Tibial nerve (tissue), 4 donors: ENCODE measurements at regions not wholly inside any gene's neighbourhood (a gene's known extent, or its start where the extent isn't known, plus 50 kb on each side); places are given as distances from the start of the nearest gene placed in this dataset.

Source experiments
- CTCF ChIP-seq, 5 experiments: fragments of 200-600 bp in 3 of 5; fragments of 450-650 bp in 2 of 5; sonication (generic) in 3 of 5; IDR thresholded peaks; one replicate each; pipeline ENCODE4 v1.5.1; 2016 to 2019; ENCODE audit warnings: antibody characterized with exemption in 5 of 5, mild to moderate bottlenecking in 3 of 5, moderate library complexity in 2 of 5
- EP300 ChIP-seq, 2 donors: sonication (generic); formaldehyde crosslinking; IDR thresholded peaks; one replicate each; pipeline ENCODE4 v1.6.1; 2017; ENCODE audit warnings: antibody characterized with exemption in 2 of 2, mild to moderate bottlenecking in 1 of 2
- POLR2A ChIP-seq, 2 donors: fragments of 450-650 bp; IDR thresholded peaks; one replicate each; pipeline ENCODE4 v1.6.1; 2017; ENCODE audit warnings: antibody characterized with exemption in 2 of 2, mild to moderate bottlenecking in 2 of 2, moderate library complexity in 2 of 2

- TF ChIP-seq CTCF (IDR thresholded peaks at IDR 0.05) (no peak), POLR2A (IDR thresholded peaks at IDR 0.05) (no peak), EP300 (IDR thresholded peaks at IDR 0.05) (no peak)
Observed at GRCh38 chr12:13744561-13744960, 236.8 kb downstream of the GRIN2B start.
